ENCODE measurements at regions not wholly inside any gene's neighbourhood (a gene's known extent, or its start where the extent isn't known, plus 50 kb on each side); places are given as distances from the start of the nearest gene placed in this dataset.
"Not testable (repeated sequence)": the region's sequence is repeated elsewhere in the genome, so short reads cannot be mapped to it uniquely, and the experiment has no call there.

DNA sequence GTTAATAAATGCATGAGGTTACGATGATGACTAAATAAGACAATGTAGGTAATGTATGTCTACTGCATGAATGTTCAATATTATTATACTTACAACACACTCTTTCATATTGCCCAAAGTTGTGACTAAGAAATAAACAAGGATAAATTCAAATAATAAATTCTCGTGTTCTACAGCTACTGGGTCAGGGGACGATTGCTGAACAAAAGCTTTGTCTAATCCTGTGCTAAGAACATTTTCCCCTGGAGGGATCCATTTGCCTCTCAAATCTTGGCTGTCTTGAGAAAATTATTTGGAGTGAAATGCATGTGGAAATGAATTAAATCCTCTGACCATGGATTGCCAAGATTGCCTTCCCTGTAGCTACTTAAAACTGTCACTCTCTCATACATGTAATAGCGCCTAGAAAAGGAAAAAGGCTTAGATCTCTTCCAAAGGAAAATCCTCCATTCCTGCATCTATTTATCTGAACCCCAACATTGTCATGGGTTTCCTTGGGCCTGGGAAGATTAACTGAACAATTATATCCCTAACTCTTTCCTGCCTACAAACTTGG lies 893.8 kb upstream of the ACO1 start:
- no peak for DNase-seq

DNA sequence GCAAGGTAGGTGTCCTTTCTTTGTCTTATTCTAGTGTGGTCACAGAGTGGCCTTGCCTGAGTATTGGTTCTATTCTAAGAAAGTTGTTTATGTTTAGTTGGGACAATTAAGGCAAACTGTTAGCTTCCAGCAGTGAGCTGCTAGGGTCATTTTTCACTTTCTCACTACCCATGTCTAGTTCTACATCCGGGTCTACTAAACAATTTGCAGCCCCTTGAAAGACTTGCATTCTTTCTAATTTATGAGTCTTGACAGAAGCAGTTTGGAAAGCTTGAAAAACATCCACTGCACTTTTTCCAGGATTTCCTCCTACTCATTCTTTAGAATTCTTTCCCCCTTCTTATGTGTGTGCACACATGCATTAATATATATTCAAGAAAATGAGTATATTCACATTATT lies 892.2 kb upstream of the ACO1 start:
- DNase-seq = no peak

DNA sequence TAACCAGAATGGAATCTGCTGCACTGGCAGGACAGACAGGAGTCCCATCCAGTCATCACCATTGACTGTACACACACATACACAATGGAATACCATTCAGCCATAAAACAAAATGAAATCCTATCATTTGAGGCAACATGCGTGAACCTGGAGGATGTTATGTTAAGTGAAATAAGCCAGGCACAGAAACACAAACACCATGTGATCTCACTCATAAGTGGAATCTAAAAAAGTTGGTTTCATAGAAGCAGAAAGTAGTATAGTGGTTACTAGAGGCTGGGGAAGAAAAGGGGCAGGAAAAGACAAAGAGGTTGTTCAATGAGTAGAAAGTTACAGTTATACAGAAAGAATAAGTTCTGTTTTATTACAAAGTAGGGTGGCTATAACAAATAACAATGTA lies 884.0 kb upstream of the ACO1 start:
- no peak for DNase-seq

DNA sequence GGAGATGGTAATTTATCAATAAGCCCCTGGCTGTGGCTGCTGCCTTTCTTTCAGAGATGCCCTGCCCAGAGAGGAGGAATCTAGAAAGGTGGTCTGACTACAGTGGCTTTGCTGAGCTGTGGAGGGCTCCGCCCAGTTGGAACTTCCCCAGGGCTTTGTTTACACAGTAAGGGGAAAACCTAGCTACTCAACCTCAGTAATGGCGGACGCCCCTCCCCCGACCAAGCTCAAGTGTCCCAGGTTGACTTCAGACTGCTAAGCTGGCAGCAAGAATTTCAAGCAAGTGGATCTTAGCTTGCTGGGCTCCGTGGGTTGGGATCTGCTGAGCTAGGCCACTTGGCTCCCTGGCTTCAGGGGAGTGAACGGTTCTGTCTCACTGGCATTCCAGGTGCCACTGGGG lies 865.4 kb upstream of the ACO1 start:
- peak; percentile 4 for DNase-seq

DNA sequence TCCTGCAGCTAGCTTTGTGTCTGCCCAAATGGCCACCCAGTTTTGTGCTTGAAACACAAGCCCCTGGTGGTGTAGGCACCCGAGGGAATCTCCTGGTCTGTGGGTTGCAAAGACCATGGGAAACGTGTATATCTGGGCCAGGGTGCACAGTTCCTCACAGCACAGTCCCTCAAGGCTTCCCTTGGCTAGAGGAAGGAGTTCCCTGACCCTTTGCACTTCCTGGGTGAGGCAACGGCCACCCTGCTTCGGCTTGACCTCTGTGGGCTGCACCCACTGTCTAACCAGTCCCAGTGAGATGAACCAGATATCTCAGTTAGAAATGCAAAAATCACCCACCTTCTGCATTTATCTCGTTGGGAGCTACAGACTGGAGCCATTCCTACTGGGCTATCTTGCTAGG lies 865.0 kb upstream of the ACO1 start:
- no peak for DNase-seq

DNA sequence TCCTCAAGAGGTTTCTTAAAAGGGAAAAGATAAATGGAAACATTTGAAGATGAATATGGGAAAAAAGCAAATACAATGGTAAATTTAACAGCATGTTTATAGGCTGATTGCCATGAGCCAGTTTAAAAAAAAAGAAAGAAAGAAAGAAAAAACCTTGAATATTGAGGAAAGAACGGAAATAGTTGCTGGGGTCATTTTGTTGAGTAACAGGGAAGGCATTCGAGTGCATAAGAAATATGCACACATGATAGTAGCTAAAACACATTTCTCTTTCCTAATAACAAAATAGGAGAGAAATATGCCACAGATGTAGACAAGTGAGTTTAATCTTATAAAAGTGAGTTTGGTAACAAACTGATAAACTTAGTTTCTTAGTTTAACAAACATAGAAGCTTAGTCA lies 864.6 kb upstream of the ACO1 start:
- no peak for DNase-seq

DNA sequence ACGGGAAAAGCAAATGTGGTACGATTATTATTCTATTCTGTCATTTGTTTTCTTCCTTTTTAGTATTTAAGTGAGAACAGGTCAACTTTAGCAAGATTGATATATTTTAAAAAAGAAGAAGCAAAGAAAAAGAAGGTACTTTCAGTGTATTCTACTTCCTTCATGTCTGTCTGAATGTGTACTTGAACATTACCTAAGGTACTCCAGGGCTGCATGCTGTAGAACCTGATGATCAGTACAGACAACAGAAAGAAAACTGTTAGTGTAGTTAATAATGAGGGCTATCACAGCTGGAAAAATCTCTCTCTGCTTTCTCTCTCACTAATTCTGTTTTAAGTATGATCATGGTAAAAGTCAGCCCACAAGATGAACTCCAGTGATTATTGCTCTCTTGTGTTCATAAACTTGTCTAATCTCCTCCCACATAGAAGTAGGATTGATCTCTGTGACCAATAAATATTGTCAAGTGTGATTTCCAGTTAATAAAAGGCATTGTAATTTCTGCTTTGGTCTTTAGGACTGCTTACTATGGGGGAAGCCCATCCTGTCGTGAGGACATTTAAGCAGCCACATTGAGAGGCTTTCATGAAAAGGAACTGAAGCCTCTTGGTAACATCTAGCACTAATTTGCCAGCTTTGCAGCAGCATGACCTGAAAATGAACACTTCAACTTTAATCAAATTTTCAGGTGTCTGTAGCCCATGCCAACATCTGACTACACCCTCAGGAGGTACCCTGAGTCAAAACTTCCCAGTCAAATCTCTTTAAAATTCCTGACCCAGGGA lies 864.0 kb upstream of the ACO1 start:
- DNase-seq = no peak

DNA sequence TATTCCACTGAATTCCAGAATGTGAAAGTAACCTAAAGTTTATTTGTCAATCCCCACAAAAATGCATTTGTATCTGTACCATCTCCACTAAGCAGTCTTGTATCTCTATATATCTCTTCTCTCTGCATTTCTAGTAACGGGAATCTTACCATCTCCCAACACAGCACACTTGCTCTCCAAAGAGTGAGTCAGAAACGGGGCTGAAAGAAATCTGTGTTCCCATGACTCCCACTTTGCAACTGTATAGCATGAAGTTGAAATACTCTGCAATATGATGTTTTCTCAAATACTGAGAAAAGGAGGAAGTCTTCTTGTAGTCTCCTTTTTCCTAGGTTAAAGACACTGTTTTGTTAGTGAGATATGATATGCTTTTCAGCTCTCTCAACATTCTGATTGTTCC lies 848.8 kb upstream of the ACO1 start:
- DNase-seq = no peak

DNA sequence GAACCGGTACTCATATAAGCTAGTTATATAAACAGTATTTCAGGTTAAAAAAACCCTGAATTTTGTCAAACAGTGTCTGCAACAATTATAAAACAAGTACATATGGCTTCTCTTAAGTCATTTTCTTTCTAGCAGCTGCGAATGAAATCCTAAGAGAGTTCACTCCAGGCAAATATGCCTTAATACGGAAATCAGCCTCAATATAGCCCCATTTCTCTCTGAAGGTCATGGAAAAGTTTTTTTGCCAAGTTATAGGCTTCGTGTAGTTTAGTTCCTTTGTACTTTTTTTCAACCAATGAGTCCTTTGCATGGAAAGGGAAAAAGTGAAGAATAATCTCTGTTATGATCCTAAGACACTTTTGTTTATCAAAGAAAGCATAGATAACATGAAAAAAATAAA lies 848.0 kb upstream of the ACO1 start:
- DNase-seq = no peak

DNA sequence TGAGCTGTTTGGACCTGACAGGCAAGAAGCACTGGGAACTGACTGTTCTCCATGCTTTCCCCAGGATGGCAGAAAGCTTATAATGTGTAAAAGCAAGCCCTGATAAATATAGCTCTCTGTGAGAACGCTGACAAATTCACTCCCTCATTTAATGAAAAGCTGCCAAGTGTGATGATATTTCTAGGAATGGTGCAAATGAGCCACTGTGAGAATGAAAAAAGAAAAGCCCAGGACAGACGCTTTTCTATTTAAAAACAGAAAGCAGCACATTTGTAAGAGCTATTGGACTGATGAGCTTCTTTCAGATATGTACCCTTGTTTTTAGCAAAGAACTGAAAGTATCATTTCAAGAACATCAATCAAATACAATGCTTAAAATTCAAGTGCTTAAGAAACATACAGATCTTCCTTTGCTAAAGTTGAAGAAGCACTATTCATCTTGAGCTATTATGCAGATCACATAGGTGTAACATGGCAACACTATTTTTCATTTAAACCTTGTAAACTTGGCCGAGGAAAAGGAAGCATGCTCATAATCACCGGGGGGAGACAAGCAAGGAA lies 842.6 kb upstream of the ACO1 start:
- no peak for DNase-seq

DNA sequence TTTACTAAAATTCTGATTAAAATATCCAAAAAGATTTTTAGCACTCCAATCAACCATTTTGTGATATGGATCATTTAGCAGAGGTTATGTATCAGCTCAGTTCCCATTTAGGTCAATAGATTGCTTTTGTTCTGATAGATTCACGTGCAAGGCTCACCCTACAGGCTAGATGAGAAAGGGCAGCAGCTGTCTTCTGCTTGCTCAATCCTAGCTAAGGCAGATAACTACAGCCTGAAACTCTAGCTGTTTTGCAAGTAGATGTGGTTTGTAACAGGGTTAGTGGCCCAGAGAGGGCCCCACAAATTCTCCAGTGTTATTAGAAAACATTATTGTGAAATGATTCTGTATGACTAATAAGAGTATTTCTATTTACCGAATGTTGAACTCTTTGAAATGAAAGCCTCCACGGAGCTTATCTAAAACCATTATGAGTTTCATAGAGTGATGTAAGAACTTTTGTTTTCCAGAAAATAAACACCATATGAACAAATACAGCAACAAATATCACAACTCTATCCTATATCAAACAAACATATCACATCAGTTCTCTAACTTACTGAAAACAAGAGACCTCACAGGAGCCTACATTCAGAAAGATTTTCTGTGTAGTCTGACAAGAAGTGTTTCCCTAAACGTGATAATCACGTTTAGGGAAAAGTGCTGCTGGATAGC lies 841.9 kb upstream of the ACO1 start:
- peak; percentile 84 for DNase-seq

DNA sequence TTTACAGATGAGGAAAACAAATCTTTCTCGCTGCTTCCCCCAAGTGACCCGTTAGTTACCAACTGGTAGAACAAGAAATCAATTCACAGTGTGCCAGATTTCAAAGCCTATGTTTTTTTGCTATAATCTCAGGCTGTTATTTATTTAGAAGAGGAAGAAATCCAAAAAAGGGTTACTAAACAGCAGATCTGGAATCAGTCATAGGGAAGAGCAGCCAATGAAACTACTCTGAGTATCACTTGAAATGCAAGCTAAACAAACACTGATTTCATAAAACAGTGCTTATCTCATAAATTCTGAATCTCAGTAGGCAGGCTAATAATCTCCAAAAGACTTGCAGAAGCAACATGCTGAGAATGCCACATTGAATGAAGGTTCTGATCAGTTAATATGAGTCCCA lies 829.5 kb upstream of the ACO1 start:
- DNase-seq = no peak

DNA sequence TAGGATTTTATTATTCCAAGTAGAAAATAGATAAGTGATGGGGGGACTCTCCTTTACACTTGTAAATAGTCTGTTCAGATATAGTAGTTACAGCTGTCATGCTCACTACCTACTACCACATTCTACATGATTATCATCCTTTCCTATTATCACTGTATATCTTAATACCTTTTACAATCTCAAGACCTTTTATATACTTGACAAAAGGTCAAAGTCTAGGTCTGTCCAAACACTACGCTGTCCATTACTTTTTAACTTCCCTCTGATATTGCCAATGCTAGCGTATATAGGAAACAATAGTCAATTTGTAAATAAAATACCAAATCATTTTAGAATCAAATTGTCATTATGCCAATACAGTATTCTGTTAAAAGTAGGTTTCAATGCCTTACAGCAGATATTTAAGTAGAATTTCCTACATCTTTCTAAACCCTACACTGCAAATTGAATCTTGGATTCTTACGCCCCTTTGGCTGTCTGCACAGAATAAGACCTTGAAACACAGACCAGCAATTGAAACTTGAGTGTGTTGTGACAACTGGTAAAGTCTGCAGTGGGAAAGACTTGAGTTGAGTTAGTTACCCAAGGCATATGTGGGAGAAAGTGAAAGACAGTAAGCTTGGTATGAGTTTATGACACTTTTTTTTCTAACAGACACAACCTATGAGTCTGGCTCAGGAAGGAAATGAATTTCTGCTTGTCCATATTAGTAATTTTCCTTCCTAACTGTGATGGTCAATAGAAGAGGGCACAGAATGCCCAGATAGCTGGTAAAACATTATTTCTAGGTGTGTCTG lies 827.6 kb upstream of the ACO1 start:
- no peak for DNase-seq

DNA sequence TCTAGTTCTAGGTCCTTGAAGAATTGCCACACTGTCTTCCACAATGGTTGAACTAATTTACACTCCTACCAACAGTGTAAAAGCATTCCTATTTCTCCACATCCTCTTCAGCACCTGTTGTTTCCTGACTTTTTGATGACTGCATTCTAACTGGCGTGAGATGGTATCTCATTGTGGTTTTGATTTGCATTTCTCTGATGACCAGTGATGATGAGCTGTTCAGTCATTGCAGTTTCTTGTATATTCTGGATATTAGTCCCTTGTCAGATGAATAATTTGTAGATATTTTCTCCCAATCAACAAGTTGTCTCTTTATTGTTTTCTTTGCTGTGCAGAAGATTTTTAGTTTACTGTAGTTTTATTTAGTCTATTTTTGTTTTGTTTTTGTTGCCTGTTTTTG lies 812.3 kb upstream of the ACO1 start:
- DNase-seq = not testable (repeated sequence)

DNA sequence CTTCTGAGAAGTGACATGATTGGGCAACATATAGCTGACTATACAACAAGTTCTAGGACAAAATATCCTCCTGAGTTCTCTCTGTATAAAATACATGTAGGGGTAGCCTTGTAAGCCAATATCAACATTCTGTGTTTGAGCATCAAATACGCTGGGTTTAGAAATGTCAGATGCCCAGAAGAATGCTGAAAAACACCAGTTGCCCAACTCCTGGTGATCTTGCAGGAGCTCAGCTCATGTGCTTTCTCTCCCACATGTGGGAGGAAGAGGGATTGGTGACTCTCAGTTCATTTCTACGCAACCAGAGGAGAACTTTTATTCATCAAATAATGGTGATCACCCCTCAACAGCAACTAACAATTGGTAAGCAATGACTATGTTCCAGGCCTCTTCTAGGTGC lies 810.9 kb upstream of the ACO1 start:
- DNase-seq = no peak

DNA sequence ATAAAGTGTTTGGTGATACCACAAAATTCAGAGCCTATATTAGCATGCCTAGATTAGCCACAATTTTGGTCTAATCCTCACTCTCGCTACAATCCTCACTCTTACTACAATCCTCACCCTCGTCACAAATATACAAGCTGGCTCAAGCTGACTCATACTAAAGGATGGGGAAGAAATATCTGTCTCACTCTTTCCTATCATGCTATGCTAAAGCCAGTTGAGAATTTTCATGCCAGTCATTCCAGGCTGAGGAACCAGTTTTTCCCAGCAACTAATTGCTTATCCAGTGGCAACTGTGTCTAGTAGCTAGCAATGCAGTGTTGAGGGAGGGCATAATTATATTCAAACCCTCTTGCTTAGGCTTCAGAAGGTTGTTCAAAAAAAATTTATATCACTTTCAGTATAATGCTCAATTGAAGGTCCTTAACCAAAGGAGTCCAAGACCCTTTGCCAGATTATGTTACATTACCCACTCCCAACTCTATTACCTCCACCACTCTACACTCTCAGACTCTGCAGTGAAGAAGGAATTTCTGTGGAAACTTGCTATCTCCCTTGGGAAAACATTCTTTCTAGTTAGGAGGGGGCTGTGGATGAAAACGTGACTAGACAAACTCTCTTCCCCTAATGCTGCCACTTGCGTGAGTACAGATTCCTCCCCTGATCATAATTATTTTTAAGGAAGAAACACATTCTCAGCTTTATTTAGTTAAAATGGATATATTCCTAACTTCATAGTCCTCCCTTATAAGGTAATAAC lies 810.3 kb upstream of the ACO1 start:
- DNase-seq = no peak

DNA sequence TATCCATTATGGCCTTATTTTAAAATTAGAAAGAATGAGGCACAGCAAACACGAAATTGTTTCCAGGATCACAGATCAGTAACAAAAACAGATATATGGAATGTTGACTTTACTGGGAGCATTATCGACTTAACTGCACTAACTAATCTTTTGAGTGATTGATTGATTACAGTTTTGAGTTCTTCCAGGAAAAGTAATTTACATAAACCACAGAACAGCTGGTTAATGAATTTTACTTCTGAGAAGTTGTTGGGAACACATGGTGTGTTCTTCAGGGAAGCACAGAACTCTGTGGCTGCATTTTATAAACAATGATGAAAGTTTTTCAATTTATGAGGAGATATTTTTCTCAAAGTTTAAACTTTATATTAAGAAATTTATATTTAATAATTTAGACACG lies 802.4 kb upstream of the ACO1 start:
- DNase-seq = no peak

DNA sequence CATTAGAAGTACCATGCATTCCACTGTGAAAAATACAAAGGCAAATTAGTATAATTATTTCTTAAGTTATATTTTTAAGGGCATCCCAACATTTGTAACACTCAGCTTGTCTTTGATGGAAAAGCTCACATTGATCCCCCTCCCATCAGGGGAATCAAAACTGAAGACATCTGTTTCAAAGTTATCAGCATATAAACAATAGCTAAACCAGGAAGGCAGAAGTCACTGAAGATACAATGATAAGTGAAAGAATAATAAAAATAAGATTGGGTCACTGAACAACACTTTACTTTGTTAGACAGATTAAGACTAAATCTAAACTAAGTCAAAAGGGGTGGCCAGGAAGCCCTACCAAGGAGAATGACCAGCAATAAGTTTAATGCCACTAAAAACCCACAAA lies 801.9 kb upstream of the ACO1 start:
- no peak for DNase-seq

DNA sequence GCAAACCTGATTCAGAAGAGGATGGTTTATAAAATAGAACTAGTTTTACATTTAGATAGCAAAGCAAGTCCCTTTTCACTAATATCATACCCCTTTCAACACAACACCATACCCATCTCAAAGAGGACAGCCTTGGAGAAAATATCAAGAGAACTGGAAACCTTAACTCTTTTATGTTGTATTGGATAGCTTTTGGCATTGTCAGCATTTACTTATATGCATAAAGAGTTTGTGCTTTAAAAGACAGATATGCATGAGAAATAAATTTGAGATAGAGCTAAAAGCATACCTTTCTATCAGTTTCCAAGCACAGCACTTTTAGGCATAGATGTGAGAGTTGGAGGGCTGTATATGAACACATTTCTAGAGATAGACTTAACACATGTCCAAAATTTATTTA lies 799.3 kb upstream of the ACO1 start:
- DNase-seq = no peak

DNA sequence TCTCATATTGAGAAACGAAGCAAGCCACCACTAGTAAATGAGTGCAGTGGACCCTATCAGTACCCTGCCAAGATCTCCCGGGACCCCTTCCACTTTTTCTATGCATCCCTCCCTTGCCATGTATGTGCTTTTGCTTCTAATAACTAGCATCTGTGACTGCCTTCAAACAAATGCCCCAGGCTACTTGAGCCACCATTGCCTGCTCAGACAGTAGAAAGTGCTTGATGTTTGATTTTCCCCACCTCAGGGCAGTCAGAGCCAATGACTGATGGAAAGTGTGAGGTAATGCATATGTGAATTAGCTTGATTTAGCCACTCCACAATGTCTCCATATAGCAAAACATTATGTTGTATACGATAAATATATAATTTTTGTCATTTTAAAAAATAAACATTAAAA lies 797.3 kb upstream of the ACO1 start:
- no peak for DNase-seq

DNA sequence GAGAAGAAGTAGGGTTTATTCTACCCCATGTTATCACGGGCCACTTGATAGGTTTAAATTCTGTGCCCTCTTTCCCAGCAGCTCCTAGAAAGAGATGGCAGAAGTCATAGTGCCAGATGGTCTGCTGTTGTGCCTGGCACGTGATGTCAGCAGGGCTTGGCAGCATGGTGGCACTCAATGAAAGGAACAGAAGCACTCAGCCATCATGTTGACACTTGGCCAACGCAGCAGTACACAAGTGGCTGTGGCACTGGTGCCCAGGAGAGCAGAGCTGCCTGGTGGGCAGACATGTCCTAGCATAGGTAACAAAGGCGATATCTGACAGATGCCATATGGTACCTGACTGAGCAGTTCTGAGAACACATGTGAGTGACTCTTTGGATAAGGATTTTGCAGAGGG lies 796.4 kb upstream of the ACO1 start:
- no peak for DNase-seq

DNA sequence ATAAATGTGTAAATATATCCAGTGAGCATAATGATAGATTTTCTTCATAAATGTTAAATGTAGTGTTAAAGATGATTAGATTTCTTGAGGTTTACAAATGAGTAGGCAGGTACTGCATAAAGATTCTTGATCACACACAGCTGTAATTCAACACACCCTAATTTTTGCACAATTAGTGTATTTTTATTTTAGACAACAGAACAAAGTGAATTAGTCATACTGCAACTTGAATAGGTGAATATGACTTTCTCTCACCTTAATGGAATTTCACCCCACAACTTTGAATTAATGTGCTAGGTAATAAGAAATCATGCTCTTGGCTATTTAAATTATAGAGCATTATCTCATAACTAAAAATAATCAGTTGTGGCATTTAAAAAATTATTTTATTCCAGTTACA lies 795.7 kb upstream of the ACO1 start:
- DNase-seq = no peak

DNA sequence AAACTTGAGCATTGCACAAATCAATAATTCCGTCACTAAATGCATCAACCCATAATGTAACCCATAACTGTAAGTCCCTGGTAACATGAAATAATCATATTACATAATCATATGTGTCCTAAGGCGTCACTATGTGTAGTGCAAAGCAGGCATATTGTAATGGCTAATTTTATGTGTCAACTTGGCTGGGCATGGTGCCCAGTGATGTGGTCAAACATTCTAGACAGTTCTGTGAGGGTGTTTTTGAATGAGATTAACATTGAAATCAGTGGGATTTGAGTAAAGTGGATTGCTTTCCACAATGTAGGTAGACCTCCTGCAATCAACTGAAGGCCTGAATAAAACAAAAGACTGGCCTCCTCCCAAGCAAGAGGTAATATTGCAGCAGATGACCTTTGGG lies 794.4 kb upstream of the ACO1 start:
- no peak for DNase-seq
